ENCODE measurements at regions not wholly inside any gene's neighbourhood (a gene's known extent, or its start where the extent isn't known, plus 50 kb on each side); places are given as distances from the start of the nearest gene placed in this dataset.
"Not testable (repeated sequence)": the region's sequence is repeated elsewhere in the genome, so short reads cannot be mapped to it uniquely, and the experiment has no call there.

DNA sequence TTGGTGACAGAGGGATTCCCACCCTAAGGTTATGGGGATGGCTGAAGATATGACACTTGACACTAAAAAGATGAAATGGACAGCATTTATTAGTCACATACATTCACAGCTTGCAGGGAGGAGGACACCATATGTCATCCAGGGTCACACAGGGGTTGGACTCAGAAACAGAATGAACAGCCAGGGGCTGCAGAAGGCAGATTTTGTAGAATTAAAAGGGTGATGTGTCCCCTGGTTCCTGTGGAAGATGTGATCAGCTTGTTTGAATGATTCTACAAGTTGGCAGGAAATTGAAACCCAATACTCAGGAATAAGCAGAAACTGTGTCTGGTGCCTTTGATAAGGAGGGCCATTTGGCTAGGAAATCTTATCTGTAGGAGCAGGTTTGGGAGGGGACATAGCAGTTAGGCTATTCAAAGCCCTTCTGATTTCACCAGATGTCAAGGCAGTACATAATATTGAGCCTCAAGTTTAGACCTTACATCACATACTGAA lies 102.3 kb upstream of the GRIN3A start:
- H3K79me2 ChIP-seq (replicated peaks; ENCODE audit: insufficient read depth, low read length), result no peaks in the 10 kb centered on the region
- no peak overlapping the region for H3K4me2 ChIP-seq (ENCODE audit: low read length)
- H3K4me3 ChIP-seq (ENCODE audit: low read length), result no peak overlapping the region
- H3K27ac ChIP-seq (ENCODE audit: low read length), result no peak overlapping the region
- no peaks in the 10 kb centered on the region for H3K9me2 ChIP-seq (ENCODE audit: insufficient read depth, low read length)
- H3K27me3 ChIP-seq (ENCODE audit: insufficient read depth, low read depth, low read length), result no peaks in the 10 kb centered on the region
- H3K36me3 ChIP-seq (ENCODE audit: insufficient read depth, low read length), result no peaks in the 10 kb centered on the region
- H2AFZ ChIP-seq (ENCODE audit: low read depth, low read length), result no peak overlapping the region
- H3K9me3 ChIP-seq (ENCODE audit: low read length), result no peaks in the 10 kb centered on the region
- no peaks in the 10 kb centered on the region for H3F3A ChIP-seq (ENCODE audit: insufficient read depth, low read length, poor library complexity, severe bottlenecking)
- no peak overlapping the region for H3K9ac ChIP-seq (ENCODE audit: low read length)
- TF ChIP-seq TAF1 (IDR thresholded peaks at IDR 0.05; ENCODE audit: low read depth) (no peak), MXI1 (conservative IDR thresholded peaks at IDR 0.05; ENCODE audit: poor library complexity, severe bottlenecking) (no peak), EP300 (conservative IDR thresholded peaks at IDR 0.05; ENCODE audit: poor library complexity, severe bottlenecking) (no peak), POLR2AphosphoS5 (IDR thresholded peaks at IDR 0.05) (no peak), RAD21 (conservative IDR thresholded peaks at IDR 0.05) (no peak), EZH2 (IDR thresholded peaks at IDR 0.05; ENCODE audit: borderline replicate concordance, insufficient read depth, low read length, poor library complexity, severe bottlenecking) (no peak), SMC3 (conservative IDR thresholded peaks at IDR 0.05; ENCODE audit: poor library complexity) (no peak)
- TF ChIP-seq, protein P1, sequence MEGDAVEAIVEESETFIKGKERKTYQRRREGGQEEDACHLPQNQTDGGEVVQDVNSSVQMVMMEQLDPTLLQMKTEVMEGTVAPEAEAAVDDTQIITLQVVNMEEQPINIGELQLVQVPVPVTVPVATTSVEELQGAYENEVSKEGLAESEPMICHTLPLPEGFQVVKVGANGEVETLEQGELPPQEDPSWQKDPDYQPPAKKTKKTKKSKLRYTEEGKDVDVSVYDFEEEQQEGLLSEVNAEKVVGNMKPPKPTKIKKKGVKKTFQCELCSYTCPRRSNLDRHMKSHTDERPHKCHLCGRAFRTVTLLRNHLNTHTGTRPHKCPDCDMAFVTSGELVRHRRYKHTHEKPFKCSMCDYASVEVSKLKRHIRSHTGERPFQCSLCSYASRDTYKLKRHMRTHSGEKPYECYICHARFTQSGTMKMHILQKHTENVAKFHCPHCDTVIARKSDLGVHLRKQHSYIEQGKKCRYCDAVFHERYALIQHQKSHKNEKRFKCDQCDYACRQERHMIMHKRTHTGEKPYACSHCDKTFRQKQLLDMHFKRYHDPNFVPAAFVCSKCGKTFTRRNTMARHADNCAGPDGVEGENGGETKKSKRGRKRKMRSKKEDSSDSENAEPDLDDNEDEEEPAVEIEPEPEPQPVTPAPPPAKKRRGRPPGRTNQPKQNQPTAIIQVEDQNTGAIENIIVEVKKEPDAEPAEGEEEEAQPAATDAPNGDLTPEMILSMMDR (IDR thresholded peaks at IDR 0.05; ENCODE audit: poor library complexity, severe bottlenecking), result no peak
- TF ChIP-seq, protein P2, sequence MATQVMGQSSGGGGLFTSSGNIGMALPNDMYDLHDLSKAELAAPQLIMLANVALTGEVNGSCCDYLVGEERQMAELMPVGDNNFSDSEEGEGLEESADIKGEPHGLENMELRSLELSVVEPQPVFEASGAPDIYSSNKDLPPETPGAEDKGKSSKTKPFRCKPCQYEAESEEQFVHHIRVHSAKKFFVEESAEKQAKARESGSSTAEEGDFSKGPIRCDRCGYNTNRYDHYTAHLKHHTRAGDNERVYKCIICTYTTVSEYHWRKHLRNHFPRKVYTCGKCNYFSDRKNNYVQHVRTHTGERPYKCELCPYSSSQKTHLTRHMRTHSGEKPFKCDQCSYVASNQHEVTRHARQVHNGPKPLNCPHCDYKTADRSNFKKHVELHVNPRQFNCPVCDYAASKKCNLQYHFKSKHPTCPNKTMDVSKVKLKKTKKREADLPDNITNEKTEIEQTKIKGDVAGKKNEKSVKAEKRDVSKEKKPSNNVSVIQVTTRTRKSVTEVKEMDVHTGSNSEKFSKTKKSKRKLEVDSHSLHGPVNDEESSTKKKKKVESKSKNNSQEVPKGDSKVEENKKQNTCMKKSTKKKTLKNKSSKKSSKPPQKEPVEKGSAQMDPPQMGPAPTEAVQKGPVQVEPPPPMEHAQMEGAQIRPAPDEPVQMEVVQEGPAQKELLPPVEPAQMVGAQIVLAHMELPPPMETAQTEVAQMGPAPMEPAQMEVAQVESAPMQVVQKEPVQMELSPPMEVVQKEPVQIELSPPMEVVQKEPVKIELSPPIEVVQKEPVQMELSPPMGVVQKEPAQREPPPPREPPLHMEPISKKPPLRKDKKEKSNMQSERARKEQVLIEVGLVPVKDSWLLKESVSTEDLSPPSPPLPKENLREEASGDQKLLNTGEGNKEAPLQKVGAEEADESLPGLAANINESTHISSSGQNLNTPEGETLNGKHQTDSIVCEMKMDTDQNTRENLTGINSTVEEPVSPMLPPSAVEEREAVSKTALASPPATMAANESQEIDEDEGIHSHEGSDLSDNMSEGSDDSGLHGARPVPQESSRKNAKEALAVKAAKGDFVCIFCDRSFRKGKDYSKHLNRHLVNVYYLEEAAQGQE (IDR thresholded peaks at IDR 0.05; ENCODE audit: borderline replicate concordance), result no peak
- no peaks in the 10 kb centered on the region for H4K20me1 ChIP-seq (ENCODE audit: insufficient read depth)

DNA sequence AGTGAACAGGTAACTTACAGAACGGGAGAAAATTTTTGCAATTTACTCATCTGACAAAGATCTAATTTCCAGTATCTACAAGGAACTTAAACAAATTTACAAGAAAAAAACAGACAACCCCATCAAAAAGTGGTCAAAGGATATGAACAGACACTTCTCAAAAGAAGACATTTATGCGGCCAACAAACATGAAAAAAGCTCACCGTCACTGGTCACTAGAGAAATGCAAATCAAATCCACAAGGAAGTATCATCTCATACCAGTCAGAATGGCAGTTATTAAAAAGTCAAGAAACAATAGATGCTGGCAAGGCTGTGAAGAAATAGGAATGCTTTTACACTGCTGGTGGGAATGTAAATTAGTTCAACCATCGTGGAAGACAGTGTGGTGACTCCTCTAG lies 100.5 kb upstream of the GRIN3A start:
- H3K4me2 ChIP-seq (ENCODE audit: low read length); H3K27ac ChIP-seq (ENCODE audit: low read length); H3F3A ChIP-seq (ENCODE audit: insufficient read depth, low read length, poor library complexity, severe bottlenecking); H3K9me3 ChIP-seq (ENCODE audit: low read length); H3K36me3 ChIP-seq (ENCODE audit: insufficient read depth, low read length); H2AFZ ChIP-seq (ENCODE audit: low read depth, low read length); H4K20me1 ChIP-seq (ENCODE audit: insufficient read depth); H3K4me3 ChIP-seq (ENCODE audit: low read length); H3K27me3 ChIP-seq (ENCODE audit: insufficient read depth, low read depth, low read length); H3K9ac ChIP-seq (ENCODE audit: low read length); H3K9me2 ChIP-seq (ENCODE audit: insufficient read depth, low read length); H3K79me2 ChIP-seq (replicated peaks; ENCODE audit: insufficient read depth, low read length): not testable (repeated sequence)

DNA sequence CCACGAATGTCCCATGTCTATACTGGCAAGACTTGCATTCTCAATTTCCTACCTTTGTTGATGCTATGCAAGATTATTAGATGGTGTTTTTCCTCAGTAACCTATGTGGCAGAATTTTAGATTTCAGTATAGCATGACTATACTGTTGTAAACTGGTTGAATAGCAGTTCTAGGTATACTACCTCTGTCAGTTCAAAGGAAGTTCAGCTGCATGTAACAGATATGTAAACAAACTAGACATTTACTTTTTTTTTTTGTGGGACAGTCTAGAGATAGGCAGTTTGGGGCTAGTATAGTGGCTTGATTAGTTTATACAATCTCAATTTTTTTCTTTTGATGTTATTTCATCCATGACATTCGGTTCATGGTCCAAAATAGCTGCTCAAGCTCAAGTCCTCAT lies 97.6 kb upstream of the GRIN3A start:
- Histone ChIP-seq H4K20me1 (ENCODE audit: insufficient read depth) (no peaks in the 10 kb centered on the region), H3K79me2 (replicated peaks; ENCODE audit: insufficient read depth, low read length) (no peaks in the 10 kb centered on the region), H3K9ac (ENCODE audit: low read length) (no peak overlapping the region), H2AFZ (ENCODE audit: low read depth, low read length) (no peak overlapping the region), H3F3A (ENCODE audit: insufficient read depth, low read length, poor library complexity, severe bottlenecking) (no peaks in the 10 kb centered on the region), H3K4me2 (ENCODE audit: low read length) (no peak overlapping the region), H3K9me3 (ENCODE audit: low read length) (no peaks in the 10 kb centered on the region), H3K4me3 (ENCODE audit: low read length) (no peak overlapping the region), H3K36me3 (ENCODE audit: insufficient read depth, low read length) (no peaks in the 10 kb centered on the region), H3K27ac (ENCODE audit: low read length) (no peak overlapping the region), H3K9me2 (ENCODE audit: insufficient read depth, low read length) (no peaks in the 10 kb centered on the region), H3K27me3 (ENCODE audit: insufficient read depth, low read depth, low read length) (no peaks in the 10 kb centered on the region)
- TF ChIP-seq EZH2 (IDR thresholded peaks at IDR 0.05; ENCODE audit: borderline replicate concordance, insufficient read depth, low read length, poor library complexity, severe bottlenecking) (no peak), RAD21 (conservative IDR thresholded peaks at IDR 0.05) (no peak), SMC3 (conservative IDR thresholded peaks at IDR 0.05; ENCODE audit: poor library complexity) (no peak), MXI1 (conservative IDR thresholded peaks at IDR 0.05; ENCODE audit: poor library complexity, severe bottlenecking) (no peak), POLR2AphosphoS5 (IDR thresholded peaks at IDR 0.05) (no peak), EP300 (conservative IDR thresholded peaks at IDR 0.05; ENCODE audit: poor library complexity, severe bottlenecking) (no peak), TAF1 (IDR thresholded peaks at IDR 0.05; ENCODE audit: low read depth) (no peak)
- TF ChIP-seq, protein P2 (IDR thresholded peaks at IDR 0.05; ENCODE audit: borderline replicate concordance), result no peak
- TF ChIP-seq, protein P1 (IDR thresholded peaks at IDR 0.05; ENCODE audit: poor library complexity, severe bottlenecking), result no peak

Data from neural cell (in vitro differentiated cells).